Muscle of back (tissue), 3 donors: ENCODE measurements at regions not wholly inside any gene's neighbourhood (a gene's known extent, or its start where the extent isn't known, plus 50 kb on each side); places are given as distances from the start of the nearest gene placed in this dataset.
"Not testable (repeated sequence)": the region's sequence is repeated elsewhere in the genome, so short reads cannot be mapped to it uniquely, and the experiment has no call there.

Experiments used
- DNase-seq, 3 donors: peaks; one replicate each; pipeline versions ENCODE4 v3.0.0 to v3.0.0-alpha.2; 2013

GRCh38 chr11:19433367-19433766, 192.6 kb upstream of the E2F8 start:
- no peak for DNase-seq

- peak; percentile 36 to 84 (median 79) for DNase-seq
These were observed 191.8 kb upstream of the E2F8 start for GRCh38 chr11:19432370-19433061.

- DNase-seq: no peak
These were observed 190.1 kb upstream of the E2F8 start for GRCh38 chr11:19430754-19431398.

- DNase-seq: no peak
These were observed 189.6 kb upstream of the E2F8 start for GRCh38 chr11:19430346-19430745.

- DNase-seq: no peak
These were observed 188.5 kb upstream of the E2F8 start for GRCh38 chr11:19429108-19429760.

- DNase-seq: no peak
These were observed 187.7 kb upstream of the E2F8 start for GRCh38 chr11:19428206-19429002.

GRCh38 chr11:19426756-19427403, 186.1 kb upstream of the E2F8 start:
- DNase-seq: no peak

- DNase-seq: no peak
These were observed 185.4 kb upstream of the E2F8 start for GRCh38 chr11:19426011-19426755.

- DNase-seq: peak in 2 of 3 donors; percentile 20 to 45
These were observed 181.5 kb upstream of the E2F8 start for GRCh38 chr11:19422276-19422675.

- no peak for DNase-seq
These were observed 180.3 kb upstream of the E2F8 start for GRCh38 chr11:19420868-19421533.

GRCh38 chr11:19419808-19420207, 179.1 kb upstream of the E2F8 start:
- DNase-seq: no peak

- peak in 1 of 3 donors; percentile 26 for DNase-seq
These were observed 178.4 kb upstream of the E2F8 start for GRCh38 chr11:19419021-19419750.

GRCh38 chr11:19418221-19418620, 177.5 kb upstream of the E2F8 start:
- no peak for DNase-seq

- not testable (repeated sequence) for DNase-seq
These were observed 171.3 kb upstream of the E2F8 start for GRCh38 chr11:19412070-19412469.

- no peak for DNase-seq
These were observed 169.3 kb upstream of the E2F8 start for GRCh38 chr11:19410032-19410431.

- DNase-seq: peak in 2 of 3 donors; percentile 34 to 51
These were observed 168.6 kb upstream of the E2F8 start for GRCh38 chr11:19409307-19409706.

- no peak for DNase-seq
These were observed 167.0 kb upstream of the E2F8 start for GRCh38 chr11:19407677-19408270.

GRCh38 chr11:19405966-19406365, 165.2 kb upstream of the E2F8 start:
- DNase-seq: no peak

GRCh38 chr11:19404787-19405186, 164.0 kb upstream of the E2F8 start:
- DNase-seq: no peak
